ENCODE measurements at regions not wholly inside any gene's neighbourhood (a gene's known extent, or its start where the extent isn't known, plus 50 kb on each side); places are given as distances from the start of the nearest gene placed in this dataset.

- no peak for TF ChIP-seq EZH2 (IDR thresholded peaks at IDR 0.05)
- TF ChIP-seq CTCF (IDR thresholded peaks at IDR 0.05): no peak
- no peak for TF ChIP-seq EZH2phosphoT487 (IDR thresholded peaks at IDR 0.05)
Observed at GRCh38 chrX:10044021-10044420, 76.9 kb downstream of the CLDN34 start.
